GM19043 (cell line): ENCODE measurements at regions not wholly inside any gene's neighbourhood (a gene's known extent, or its start where the extent isn't known, plus 50 kb on each side); places are given as distances from the start of the nearest gene placed in this dataset.
"Not testable (repeated sequence)": the region's sequence is repeated elsewhere in the genome, so short reads cannot be mapped to it uniquely, and the experiment has no call there.

Source experiments
- ATAC-seq: cut with Tn5 transposase; IDR thresholded peaks from one replicate; pipeline ENCODE4 v1.9.1; 2021; ENCODE audit warnings: low read depth; ENCODE audit not compliant: unreplicated experiment

- no peak for ATAC-seq
Observed at GRCh38 chr5:125673359-125673950, 749.8 kb upstream of the GRAMD2B start.

- no peak for ATAC-seq
Observed at GRCh38 chr5:125679522-125679921, 743.7 kb upstream of the GRAMD2B start.

- ATAC-seq: no peak
Observed at GRCh38 chr5:125683669-125684068, 739.5 kb upstream of the GRAMD2B start.

- ATAC-seq: no peak
Observed at GRCh38 chr5:125685771-125686170, 737.4 kb upstream of the GRAMD2B start.

GRCh38 chr5:125691738-125692530 is 731.3 kb upstream of the GRAMD2B start:
- ATAC-seq: not testable (repeated sequence)

GRCh38 chr5:125695996-125696655 is 727.1 kb upstream of the GRAMD2B start:
- ATAC-seq: no peak

GRCh38 chr5:125696762-125697161 is 726.4 kb upstream of the GRAMD2B start:
- ATAC-seq: no peak

- no peak for ATAC-seq
Observed at GRCh38 chr5:125698420-125698819, 724.8 kb upstream of the GRAMD2B start.

GRCh38 chr5:125699860-125700259 is 723.3 kb upstream of the GRAMD2B start:
- no peak for ATAC-seq

GRCh38 chr5:125700380-125700861 is 722.8 kb upstream of the GRAMD2B start:
- no peak for ATAC-seq

GRCh38 chr5:125703616-125704015 is 719.6 kb upstream of the GRAMD2B start:
- ATAC-seq: no peak

GRCh38 chr5:125704888-125705287 is 718.3 kb upstream of the GRAMD2B start:
- no peak for ATAC-seq

- no peak for ATAC-seq
Observed at GRCh38 chr5:125708583-125708982, 714.6 kb upstream of the GRAMD2B start.

- no peak for ATAC-seq
Observed at GRCh38 chr5:125710745-125711144, 712.5 kb upstream of the GRAMD2B start.

GRCh38 chr5:125712397-125712796 is 710.8 kb upstream of the GRAMD2B start:
- no peak for ATAC-seq

- no peak for ATAC-seq
Observed at GRCh38 chr5:125713109-125713805, 710.0 kb upstream of the GRAMD2B start.

- no peak for ATAC-seq
Observed at GRCh38 chr5:125715216-125715615, 708.0 kb upstream of the GRAMD2B start.

- no peak for ATAC-seq
Observed at GRCh38 chr5:125717209-125717608, 706.0 kb upstream of the GRAMD2B start.

GRCh38 chr5:125719681-125720347 is 703.4 kb upstream of the GRAMD2B start:
- ATAC-seq: no peak

- ATAC-seq: no peak
Observed at GRCh38 chr5:125720348-125720685, 702.9 kb upstream of the GRAMD2B start.

GRCh38 chr5:125720721-125721120 is 702.5 kb upstream of the GRAMD2B start:
- ATAC-seq: no peak
